ENCODE measurements at regions not wholly inside any gene's neighbourhood (a gene's known extent, or its start where the extent isn't known, plus 50 kb on each side); places are given as distances from the start of the nearest gene placed in this dataset.

- DNase-seq (ENCODE audit: low spot score), result no peak
- H3K36me3 ChIP-seq (ENCODE audit: control insufficient read depth in 4 of 4, insufficient read depth in 3 of 4, low read depth in 1 of 4, low read length in 3 of 4), result no peaks in the 10 kb centered on the region
- H3K4me1 ChIP-seq (ENCODE audit: control insufficient read depth in 4 of 4, insufficient read depth in 4 of 4, low read length in 3 of 4), result no peaks in the 10 kb centered on the region
- no peak overlapping the region for H3K4me3 ChIP-seq (ENCODE audit: low read depth in 1 of 3, low read length in 3 of 3)
- no peak overlapping the region for H3K9ac ChIP-seq (ENCODE audit: low read depth in 1 of 2, low read length in 2 of 2)
- H3K27me3 ChIP-seq (ENCODE audit: control insufficient read depth in 4 of 4, insufficient read depth in 4 of 4, low read length in 3 of 4), result peaks cover 0 to 4% (median 0%) of the 10 kb centered on the region in 4 donors
- no peak overlapping the region for H3K27ac ChIP-seq (ENCODE audit: low read depth in 1 of 2, low read length in 2 of 2)
- WGBS, result 63% methylated on average over 4 of the region's 4 CpGs
- H3K9me3 ChIP-seq (ENCODE audit: control insufficient read depth in 4 of 4, low read length in 3 of 4), result no peaks in the 10 kb centered on the region
- TF ChIP-seq ZBTB33 (IDR thresholded peaks at IDR 0.05) (no peak), TAF1 (conservative IDR thresholded peaks at IDR 0.05) (no peak), FOXA2 (IDR thresholded peaks at IDR 0.05) (no peak)
- TF ChIP-seq, protein P1, sequence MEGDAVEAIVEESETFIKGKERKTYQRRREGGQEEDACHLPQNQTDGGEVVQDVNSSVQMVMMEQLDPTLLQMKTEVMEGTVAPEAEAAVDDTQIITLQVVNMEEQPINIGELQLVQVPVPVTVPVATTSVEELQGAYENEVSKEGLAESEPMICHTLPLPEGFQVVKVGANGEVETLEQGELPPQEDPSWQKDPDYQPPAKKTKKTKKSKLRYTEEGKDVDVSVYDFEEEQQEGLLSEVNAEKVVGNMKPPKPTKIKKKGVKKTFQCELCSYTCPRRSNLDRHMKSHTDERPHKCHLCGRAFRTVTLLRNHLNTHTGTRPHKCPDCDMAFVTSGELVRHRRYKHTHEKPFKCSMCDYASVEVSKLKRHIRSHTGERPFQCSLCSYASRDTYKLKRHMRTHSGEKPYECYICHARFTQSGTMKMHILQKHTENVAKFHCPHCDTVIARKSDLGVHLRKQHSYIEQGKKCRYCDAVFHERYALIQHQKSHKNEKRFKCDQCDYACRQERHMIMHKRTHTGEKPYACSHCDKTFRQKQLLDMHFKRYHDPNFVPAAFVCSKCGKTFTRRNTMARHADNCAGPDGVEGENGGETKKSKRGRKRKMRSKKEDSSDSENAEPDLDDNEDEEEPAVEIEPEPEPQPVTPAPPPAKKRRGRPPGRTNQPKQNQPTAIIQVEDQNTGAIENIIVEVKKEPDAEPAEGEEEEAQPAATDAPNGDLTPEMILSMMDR (IDR thresholded peaks at IDR 0.05; ENCODE audit: low read depth, low read length, missing input control), result no peak
- TF ChIP-seq, protein P2, sequence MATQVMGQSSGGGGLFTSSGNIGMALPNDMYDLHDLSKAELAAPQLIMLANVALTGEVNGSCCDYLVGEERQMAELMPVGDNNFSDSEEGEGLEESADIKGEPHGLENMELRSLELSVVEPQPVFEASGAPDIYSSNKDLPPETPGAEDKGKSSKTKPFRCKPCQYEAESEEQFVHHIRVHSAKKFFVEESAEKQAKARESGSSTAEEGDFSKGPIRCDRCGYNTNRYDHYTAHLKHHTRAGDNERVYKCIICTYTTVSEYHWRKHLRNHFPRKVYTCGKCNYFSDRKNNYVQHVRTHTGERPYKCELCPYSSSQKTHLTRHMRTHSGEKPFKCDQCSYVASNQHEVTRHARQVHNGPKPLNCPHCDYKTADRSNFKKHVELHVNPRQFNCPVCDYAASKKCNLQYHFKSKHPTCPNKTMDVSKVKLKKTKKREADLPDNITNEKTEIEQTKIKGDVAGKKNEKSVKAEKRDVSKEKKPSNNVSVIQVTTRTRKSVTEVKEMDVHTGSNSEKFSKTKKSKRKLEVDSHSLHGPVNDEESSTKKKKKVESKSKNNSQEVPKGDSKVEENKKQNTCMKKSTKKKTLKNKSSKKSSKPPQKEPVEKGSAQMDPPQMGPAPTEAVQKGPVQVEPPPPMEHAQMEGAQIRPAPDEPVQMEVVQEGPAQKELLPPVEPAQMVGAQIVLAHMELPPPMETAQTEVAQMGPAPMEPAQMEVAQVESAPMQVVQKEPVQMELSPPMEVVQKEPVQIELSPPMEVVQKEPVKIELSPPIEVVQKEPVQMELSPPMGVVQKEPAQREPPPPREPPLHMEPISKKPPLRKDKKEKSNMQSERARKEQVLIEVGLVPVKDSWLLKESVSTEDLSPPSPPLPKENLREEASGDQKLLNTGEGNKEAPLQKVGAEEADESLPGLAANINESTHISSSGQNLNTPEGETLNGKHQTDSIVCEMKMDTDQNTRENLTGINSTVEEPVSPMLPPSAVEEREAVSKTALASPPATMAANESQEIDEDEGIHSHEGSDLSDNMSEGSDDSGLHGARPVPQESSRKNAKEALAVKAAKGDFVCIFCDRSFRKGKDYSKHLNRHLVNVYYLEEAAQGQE (IDR thresholded peaks at IDR 0.05), result no peak
- TF ChIP-seq, protein P3, sequence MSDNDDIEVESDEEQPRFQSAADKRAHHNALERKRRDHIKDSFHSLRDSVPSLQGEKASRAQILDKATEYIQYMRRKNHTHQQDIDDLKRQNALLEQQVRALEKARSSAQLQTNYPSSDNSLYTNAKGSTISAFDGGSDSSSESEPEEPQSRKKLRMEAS (IDR thresholded peaks at IDR 0.05), result no peak
Measured at GRCh38 chr5:159725475-159725874, 190.8 kb upstream of the ADRA1B start.

- WGBS, result 80% methylated on average over 1 of the region's 1 CpG
- no peak overlapping the region for H3K4me3 ChIP-seq (ENCODE audit: low read depth in 1 of 3, low read length in 3 of 3)
- H3K4me1 ChIP-seq (ENCODE audit: control insufficient read depth in 4 of 4, insufficient read depth in 4 of 4, low read length in 3 of 4), result no peaks in the 10 kb centered on the region
- TF ChIP-seq, protein P4, sequence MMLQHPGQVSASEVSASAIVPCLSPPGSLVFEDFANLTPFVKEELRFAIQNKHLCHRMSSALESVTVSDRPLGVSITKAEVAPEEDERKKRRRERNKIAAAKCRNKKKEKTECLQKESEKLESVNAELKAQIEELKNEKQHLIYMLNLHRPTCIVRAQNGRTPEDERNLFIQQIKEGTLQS (IDR thresholded peaks at IDR 0.05), result no peak
- TF ChIP-seq HNF4G (IDR thresholded peaks at IDR 0.05), result no peak
- TF ChIP-seq, protein P2 (IDR thresholded peaks at IDR 0.05), result no peak
- TF ChIP-seq GABPA (IDR thresholded peaks at IDR 0.05 in 1 of 2, conservative IDR thresholded peaks at IDR 0.05 in 1 of 2), result no peak
- TF ChIP-seq EGR1 (IDR thresholded peaks at IDR 0.05; ENCODE audit: low read depth in 2 of 2), result no peak
- DNase-seq (ENCODE audit: low spot score), result no peak
- peaks cover 0 to 4% (median 0%) of the 10 kb centered on the region in 4 donors for H3K27me3 ChIP-seq (ENCODE audit: control insufficient read depth in 4 of 4, insufficient read depth in 4 of 4, low read length in 3 of 4)
- H3K9me3 ChIP-seq (ENCODE audit: control insufficient read depth in 4 of 4, low read length in 3 of 4), result no peaks in the 10 kb centered on the region
- no peak overlapping the region for H3K9ac ChIP-seq (ENCODE audit: low read depth in 1 of 2, low read length in 2 of 2)
- H3K36me3 ChIP-seq (ENCODE audit: control insufficient read depth in 4 of 4, insufficient read depth in 3 of 4, low read depth in 1 of 4, low read length in 3 of 4), result no peaks in the 10 kb centered on the region
- no peak overlapping the region for H3K27ac ChIP-seq (ENCODE audit: low read depth in 1 of 2, low read length in 2 of 2)
Measured at GRCh38 chr5:159727167-159727566, 189.1 kb upstream of the ADRA1B start.
